GM06990 (cell line): ENCODE measurements at regions not wholly inside any gene's neighbourhood (a gene's known extent, or its start where the extent isn't known, plus 50 kb on each side); places are given as distances from the start of the nearest gene placed in this dataset.

Experiments
- DNase-seq: peaks from one replicate; pipeline ENCODE4 v3.0.0-alpha.2; 2011; ENCODE audit not compliant: insufficient read length; ENCODE audit errors: extremely low read depth
- H3K27me3 ChIP-seq: replicated peaks from 2 replicates; pipeline ENCODE4 v1.6.0; 2011; ENCODE audit warnings: low read length; ENCODE audit not compliant: control insufficient read depth, insufficient read depth
- H3K36me3 ChIP-seq: 2 replicates; pipeline ENCODE4 v1.5.1; 2011; ENCODE audit warnings: low read length; ENCODE audit not compliant: control insufficient read depth, insufficient read depth
- H3K4me3 ChIP-seq: replicated peaks from 2 replicates; pipeline ENCODE4 v1.5.1; 2011; ENCODE audit warnings: low read depth, mild to moderate bottlenecking, control low read depth, low read length
- CTCF ChIP-seq: IDR thresholded peaks from 2 replicates; pipeline ENCODE4 v1.5.1; 2011; ENCODE audit warnings: low read length, control low read depth, mild to moderate bottlenecking, inconsistent platforms; ENCODE audit not compliant: insufficient read depth, poor library complexity, severe bottlenecking

- TF ChIP-seq CTCF, result no peak
- Histone ChIP-seq H3K27me3 (no peaks in the 10 kb centered on the region), H3K4me3 (no peak overlapping the region), H3K36me3 (no peaks in the 10 kb centered on the region)
- no peak for DNase-seq
Observed at GRCh38 chr16:63933841-63934240, 1188.0 kb downstream of the CDH11 start.

GRCh38 chr16:63928421-63928820 lies 1193.4 kb downstream of the CDH11 start:
- no peak for DNase-seq
- Histone ChIP-seq H3K4me3 (no peak overlapping the region), H3K27me3 (no peaks in the 10 kb centered on the region), H3K36me3 (no peaks in the 10 kb centered on the region)
- TF ChIP-seq CTCF, result no peak

- Histone ChIP-seq H3K27me3 (no peaks in the 10 kb centered on the region), H3K4me3 (no peak overlapping the region), H3K36me3 (no peaks in the 10 kb centered on the region)
- TF ChIP-seq CTCF, result no peak
- DNase-seq, result no peak
Observed at GRCh38 chr16:63925221-63925620, 1196.6 kb downstream of the CDH11 start.

- no peak for DNase-seq
- no peaks in the 10 kb centered on the region for H3K36me3 ChIP-seq
- H3K4me3 ChIP-seq, result no peak overlapping the region
- no peak for TF ChIP-seq CTCF
- H3K27me3 ChIP-seq, result no peaks in the 10 kb centered on the region
Observed at GRCh38 chr16:63922560-63922959, 1199.3 kb downstream of the CDH11 start.

GRCh38 chr16:63921737-63922295 lies 1200.0 kb downstream of the CDH11 start:
- TF ChIP-seq CTCF, result no peak
- Histone ChIP-seq H3K27me3 (no peaks in the 10 kb centered on the region), H3K36me3 (no peaks in the 10 kb centered on the region), H3K4me3 (no peak overlapping the region)
- no peak for DNase-seq

- Histone ChIP-seq H3K27me3 (no peaks in the 10 kb centered on the region), H3K36me3 (no peaks in the 10 kb centered on the region), H3K4me3 (no peak overlapping the region)
- no peak for TF ChIP-seq CTCF
- no peak for DNase-seq
Observed at GRCh38 chr16:63913290-63913689, 1208.6 kb downstream of the CDH11 start.
